HEK293T (cell line): ENCODE measurements at regions not wholly inside any gene's neighbourhood (a gene's known extent, or its start where the extent isn't known, plus 50 kb on each side); places are given as distances from the start of the nearest gene placed in this dataset.

Source experiments
- CTCF ChIA-PET: fragments of 350-600 bp; formaldehyde crosslinking; extraction: SDS; loops from one replicate; lab custom pipeline; 2021; ENCODE audit warnings: antibody characterized with exemption, inconsistent platforms; lab: Yijun Ruan, JAX
- POLR2A ChIA-PET: fragments of 350-600 bp; formaldehyde crosslinking; extraction: SDS; loops from one replicate; lab custom pipeline; 2020; ENCODE audit warnings: antibody characterized with exemption, inconsistent platforms; lab: Yijun Ruan, JAX
- DNase-seq: peaks from one replicate; pipeline ENCODE4 v3.0.0; 2012; ENCODE audit warnings: mixed read lengths; ENCODE audit errors: extremely low spot score
- ARNT ChIP-seq: fragments of 450-650 bp; IDR thresholded peaks from 2 replicates; pipeline ENCODE4 v1.6.1; 2017; ENCODE audit warnings: mild to moderate bottlenecking
- BHLHE40 ChIP-seq: fragments of 450-650 bp; IDR thresholded peaks from 2 replicates; pipeline ENCODE4 v1.6.1; 2016; ENCODE audit warnings: mild to moderate bottlenecking, moderate library complexity, borderline replicate concordance
- CTBP1 ChIP-seq: fragments of 450-650 bp; IDR thresholded peaks from 2 replicates; pipeline ENCODE4 v1.6.1; 2016; ENCODE audit warnings: borderline replicate concordance
- ELF4 ChIP-seq: fragments of 450-650 bp; IDR thresholded peaks from 2 replicates; pipeline ENCODE4 v1.6.1; 2017; ENCODE audit warnings: antibody characterized with exemption
- FOXA1 ChIP-seq: fragments of 450-650 bp; IDR thresholded peaks from 2 replicates; pipeline ENCODE4 v1.6.1; 2016; ENCODE audit warnings: mild to moderate bottlenecking
- FOXK2 ChIP-seq: fragments of 450-650 bp; IDR thresholded peaks from 2 replicates; pipeline ENCODE4 v1.6.1; 2016; ENCODE audit warnings: mild to moderate bottlenecking
- FOXM1 ChIP-seq: fragments of 450-650 bp; IDR thresholded peaks from 2 replicates; pipeline ENCODE4 v1.6.1; 2017; ENCODE audit warnings: mild to moderate bottlenecking, borderline replicate concordance
- HDGF ChIP-seq: fragments of 450-650 bp; IDR thresholded peaks from 2 replicates; pipeline ENCODE4 v1.6.1; 2017; ENCODE audit warnings: antibody characterized with exemption, borderline replicate concordance
- L3MBTL2 ChIP-seq: fragments of 450-650 bp; conservative IDR thresholded peaks from 2 replicates; pipeline ENCODE4 v1.6.1; 2016; ENCODE audit warnings: mild to moderate bottlenecking
- LEF1 ChIP-seq: fragments of 450-650 bp; IDR thresholded peaks from 2 replicates; pipeline ENCODE4 v1.6.1; 2017; ENCODE audit warnings: mild to moderate bottlenecking, borderline replicate concordance
- NFRKB ChIP-seq: fragments of 450-650 bp; IDR thresholded peaks from 2 replicates; pipeline ENCODE4 v1.6.1; 2016; ENCODE audit warnings: mild to moderate bottlenecking, moderate library complexity
- SP1 ChIP-seq: fragments of 450-650 bp; IDR thresholded peaks from 2 replicates; pipeline ENCODE4 v1.6.1; 2017
- SUZ12 ChIP-seq: fragments of 450-650 bp; IDR thresholded peaks from 2 replicates; pipeline ENCODE4 v1.6.1; 2016; ENCODE audit warnings: mild to moderate bottlenecking
- TARDBP ChIP-seq: fragments of 450-650 bp; IDR thresholded peaks from 2 replicates; pipeline ENCODE4 v1.6.1; 2016
- ZNF384 ChIP-seq: fragments of 450-650 bp; IDR thresholded peaks from 2 replicates; pipeline ENCODE4 v1.6.1; 2016
- TF ChIP-seq, protein P1 (sequence below): fragments of 450-650 bp; IDR thresholded peaks from 2 replicates; pipeline ENCODE4 v1.6.1; 2016

- no peak for TF ChIP-seq LEF1
- no peak for TF ChIP-seq ELF4
- TF ChIP-seq, protein P1, sequence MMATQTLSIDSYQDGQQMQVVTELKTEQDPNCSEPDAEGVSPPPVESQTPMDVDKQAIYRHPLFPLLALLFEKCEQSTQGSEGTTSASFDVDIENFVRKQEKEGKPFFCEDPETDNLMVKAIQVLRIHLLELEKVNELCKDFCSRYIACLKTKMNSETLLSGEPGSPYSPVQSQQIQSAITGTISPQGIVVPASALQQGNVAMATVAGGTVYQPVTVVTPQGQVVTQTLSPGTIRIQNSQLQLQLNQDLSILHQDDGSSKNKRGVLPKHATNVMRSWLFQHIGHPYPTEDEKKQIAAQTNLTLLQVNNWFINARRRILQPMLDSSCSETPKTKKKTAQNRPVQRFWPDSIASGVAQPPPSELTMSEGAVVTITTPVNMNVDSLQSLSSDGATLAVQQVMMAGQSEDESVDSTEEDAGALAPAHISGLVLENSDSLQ, result no peak
- no peak for TF ChIP-seq NFRKB
- TF ChIP-seq HDGF, result no peak
- TF ChIP-seq SP1, result no peak
- TF ChIP-seq SUZ12, result no peak
- no peak for TF ChIP-seq CTBP1
- no peak for TF ChIP-seq TARDBP
- TF ChIP-seq ARNT, result no peak
- TF ChIP-seq FOXA1, result no peak
- no peak for TF ChIP-seq ZNF384
- no peak for TF ChIP-seq BHLHE40
- no peak for TF ChIP-seq L3MBTL2
- no peak for TF ChIP-seq FOXK2
- TF ChIP-seq FOXM1, result no peak
- ChIA-PET CTCF (no interaction called here), POLR2A (no interaction called here)
- no peak for DNase-seq
Observed at GRCh38 chr14:105849933-105850626, 323.7 kb downstream of the TMEM121 start.

GRCh38 chr14:105850853-105851581 lies 324.6 kb downstream of the TMEM121 start:
- ChIA-PET CTCF (no interaction called here), POLR2A (no interaction called here)
- TF ChIP-seq L3MBTL2, result no peak
- no peak for TF ChIP-seq FOXM1
- TF ChIP-seq HDGF, result no peak
- TF ChIP-seq SP1, result no peak
- TF ChIP-seq FOXA1, result no peak
- TF ChIP-seq BHLHE40, result no peak
- TF ChIP-seq TARDBP, result no peak
- no peak for TF ChIP-seq SUZ12
- no peak for TF ChIP-seq CTBP1
- no peak for TF ChIP-seq NFRKB
- TF ChIP-seq ARNT, result no peak
- TF ChIP-seq, protein P1, result no peak
- TF ChIP-seq FOXK2, result no peak
- no peak for DNase-seq

GRCh38 chr14:105851716-105852377 lies 325.5 kb downstream of the TMEM121 start:
- TF ChIP-seq ZNF384, result no peak
- no peak for TF ChIP-seq FOXA1
- TF ChIP-seq SP1, result no peak
- POLR2A ChIA-PET, result no interaction called here
- DNase-seq, result no peak
- CTCF ChIA-PET, result no interaction called here

DNA sequence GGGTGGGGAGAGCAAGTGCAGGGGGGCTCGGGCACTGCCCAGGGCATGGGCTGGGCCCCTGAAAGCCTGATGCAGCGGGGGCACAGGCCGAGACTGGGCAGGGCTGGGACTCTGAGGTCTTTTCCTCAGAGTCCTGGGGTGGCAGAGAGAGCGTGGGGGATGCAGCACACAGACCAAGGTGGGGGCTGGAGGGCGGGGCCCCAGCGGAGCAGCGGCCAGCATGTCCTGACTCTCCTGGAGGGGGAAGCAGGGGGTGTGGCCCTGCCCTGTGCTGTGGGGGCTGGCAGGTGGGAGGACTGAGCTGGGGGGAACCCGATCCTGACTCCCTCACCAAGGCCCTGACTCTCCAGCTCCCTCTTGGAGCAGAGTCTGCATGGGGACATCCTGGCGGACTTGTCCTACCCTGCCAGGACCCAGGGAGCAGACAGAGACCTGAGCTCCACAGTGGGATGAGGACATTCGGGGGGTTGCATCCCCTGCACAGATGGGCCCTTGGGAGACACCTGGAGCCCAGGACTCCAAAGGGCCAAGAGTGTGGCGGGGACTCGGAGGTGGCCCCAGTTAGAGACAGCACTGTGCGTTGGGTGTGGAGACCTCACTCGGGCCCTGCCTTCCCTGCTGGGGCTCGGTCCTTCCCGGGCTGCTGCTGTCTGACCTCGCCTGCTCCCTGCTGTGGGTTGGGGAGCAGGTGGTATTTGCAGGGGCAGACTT lies 326.1 kb downstream of the TMEM121 start:
- no peak for DNase-seq
- ChIA-PET POLR2A (no interaction called here), CTCF (no interaction called here)
- TF ChIP-seq TARDBP (no peak), BHLHE40 (no peak), SP1 (no peak), FOXM1 (no peak), L3MBTL2 (no peak), ARNT (no peak)
- TF ChIP-seq, protein P1, result no peak

- no peak for DNase-seq
- TF ChIP-seq FOXM1 (no peak), LEF1 (no peak), ELF4 (no peak), TARDBP (no peak), FOXA1 (no peak), NFRKB (no peak), L3MBTL2 (no peak), CTBP1 (no peak), SP1 (no peak), FOXK2 (no peak), ARNT (no peak)
- TF ChIP-seq, protein P1, result no peak
- ChIA-PET POLR2A (no interaction called here), CTCF (no interaction called here)
Observed at GRCh38 chr14:105853089-105853906, 326.9 kb downstream of the TMEM121 start.
